ENCODE measurements at regions not wholly inside any gene's neighbourhood (a gene's known extent, or its start where the extent isn't known, plus 50 kb on each side); places are given as distances from the start of the nearest gene placed in this dataset.

DNA sequence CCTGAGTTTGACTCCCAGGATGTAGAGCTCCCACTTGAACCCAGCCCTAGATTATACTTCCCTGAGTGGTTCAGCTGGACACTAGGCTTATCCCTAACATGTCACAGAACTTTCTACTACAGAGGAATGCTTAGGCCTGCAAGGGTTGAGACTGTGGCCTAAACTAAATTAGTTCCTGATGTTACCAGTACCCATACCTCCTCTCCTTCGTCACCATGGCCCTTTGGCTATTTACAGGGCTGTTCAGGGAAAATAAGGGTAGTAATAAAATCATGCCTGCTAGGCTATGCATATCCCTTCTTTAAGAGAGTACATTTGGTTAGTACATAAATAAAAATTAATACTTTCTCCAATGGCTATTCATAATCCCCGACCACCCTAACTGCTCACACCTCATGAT lies 356.4 kb upstream of the RASGRP1 start:
- Histone ChIP-seq H3K36me3 (replicated peaks) (no peaks in the 10 kb centered on the region), H3K27me3 (replicated peaks) (no peaks in the 10 kb centered on the region), H3K27ac (no peak overlapping the region), H3K4me3 (ENCODE audit: low read depth, low read length) (no peak overlapping the region)
- TF ChIP-seq, protein P1, sequence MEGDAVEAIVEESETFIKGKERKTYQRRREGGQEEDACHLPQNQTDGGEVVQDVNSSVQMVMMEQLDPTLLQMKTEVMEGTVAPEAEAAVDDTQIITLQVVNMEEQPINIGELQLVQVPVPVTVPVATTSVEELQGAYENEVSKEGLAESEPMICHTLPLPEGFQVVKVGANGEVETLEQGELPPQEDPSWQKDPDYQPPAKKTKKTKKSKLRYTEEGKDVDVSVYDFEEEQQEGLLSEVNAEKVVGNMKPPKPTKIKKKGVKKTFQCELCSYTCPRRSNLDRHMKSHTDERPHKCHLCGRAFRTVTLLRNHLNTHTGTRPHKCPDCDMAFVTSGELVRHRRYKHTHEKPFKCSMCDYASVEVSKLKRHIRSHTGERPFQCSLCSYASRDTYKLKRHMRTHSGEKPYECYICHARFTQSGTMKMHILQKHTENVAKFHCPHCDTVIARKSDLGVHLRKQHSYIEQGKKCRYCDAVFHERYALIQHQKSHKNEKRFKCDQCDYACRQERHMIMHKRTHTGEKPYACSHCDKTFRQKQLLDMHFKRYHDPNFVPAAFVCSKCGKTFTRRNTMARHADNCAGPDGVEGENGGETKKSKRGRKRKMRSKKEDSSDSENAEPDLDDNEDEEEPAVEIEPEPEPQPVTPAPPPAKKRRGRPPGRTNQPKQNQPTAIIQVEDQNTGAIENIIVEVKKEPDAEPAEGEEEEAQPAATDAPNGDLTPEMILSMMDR (IDR thresholded peaks at IDR 0.05; ENCODE audit: low read depth, low read length, missing control alignments): no peak
- in situ Hi-C loops (cut with HindIII; ENCODE audit: low pct_ligation_motif_present, low sequenced_read_pairs): no loop called here
- DNase-seq: no peak

DNA sequence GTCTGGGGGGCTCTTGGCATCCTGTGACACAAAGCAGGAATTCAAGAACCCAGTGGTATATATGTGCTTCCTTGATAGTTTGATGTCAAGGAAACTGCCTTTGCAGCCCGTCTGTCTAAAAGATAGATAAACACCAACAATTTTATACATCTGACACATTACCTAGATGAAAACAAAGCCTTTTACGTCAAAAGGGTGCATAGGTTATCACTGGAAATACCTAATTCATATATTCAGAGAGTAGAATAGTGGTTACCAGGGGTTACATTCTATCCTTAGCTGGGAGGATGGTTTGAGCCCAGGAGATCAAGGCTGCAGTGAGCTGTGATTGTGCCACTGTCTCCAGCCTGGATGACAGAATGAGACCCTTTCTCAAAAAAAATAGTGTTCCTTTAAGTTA lies 356.9 kb upstream of the RASGRP1 start:
- H3K36me3 ChIP-seq (replicated peaks): no peaks in the 10 kb centered on the region
- H3K27me3 ChIP-seq (replicated peaks): no peaks in the 10 kb centered on the region
- H3K27ac ChIP-seq: no peak overlapping the region
- in situ Hi-C loops (cut with HindIII; ENCODE audit: low pct_ligation_motif_present, low sequenced_read_pairs): no loop called here
- H3K4me3 ChIP-seq (ENCODE audit: low read depth, low read length): no peak overlapping the region
- no peak for DNase-seq
- TF ChIP-seq, protein P1 (IDR thresholded peaks at IDR 0.05; ENCODE audit: low read depth, low read length, missing control alignments): no peak

DNA sequence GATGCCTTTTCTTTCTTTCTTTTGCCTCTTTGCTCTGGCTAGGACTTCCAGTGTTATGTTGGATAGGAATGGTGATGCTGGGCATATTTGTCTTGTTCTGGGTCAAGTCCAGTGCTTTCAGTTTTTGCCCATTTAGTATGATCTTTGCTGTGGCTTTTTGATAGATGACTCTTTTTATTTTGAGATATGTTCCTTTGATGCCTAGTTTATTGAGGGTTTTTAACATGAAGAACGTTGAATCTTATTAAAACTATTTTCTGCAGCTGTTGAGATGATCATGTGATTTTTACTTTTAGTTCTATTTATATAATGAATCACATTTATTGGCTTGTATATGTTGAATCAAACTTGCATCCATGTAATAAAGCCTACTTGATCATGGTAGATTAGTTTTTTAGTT lies 363.8 kb upstream of the RASGRP1 start:
- Histone ChIP-seq H3K4me3 (ENCODE audit: low read depth, low read length) (no peak overlapping the region), H3K27ac (no peak overlapping the region), H3K36me3 (replicated peaks) (no peaks in the 10 kb centered on the region), H3K27me3 (replicated peaks) (no peaks in the 10 kb centered on the region)
- in situ Hi-C loops (cut with HindIII; ENCODE audit: low pct_ligation_motif_present, low sequenced_read_pairs): no loop called here
- DNase-seq: no peak
- TF ChIP-seq, protein P1 (IDR thresholded peaks at IDR 0.05; ENCODE audit: low read depth, low read length, missing control alignments): no peak

DNA sequence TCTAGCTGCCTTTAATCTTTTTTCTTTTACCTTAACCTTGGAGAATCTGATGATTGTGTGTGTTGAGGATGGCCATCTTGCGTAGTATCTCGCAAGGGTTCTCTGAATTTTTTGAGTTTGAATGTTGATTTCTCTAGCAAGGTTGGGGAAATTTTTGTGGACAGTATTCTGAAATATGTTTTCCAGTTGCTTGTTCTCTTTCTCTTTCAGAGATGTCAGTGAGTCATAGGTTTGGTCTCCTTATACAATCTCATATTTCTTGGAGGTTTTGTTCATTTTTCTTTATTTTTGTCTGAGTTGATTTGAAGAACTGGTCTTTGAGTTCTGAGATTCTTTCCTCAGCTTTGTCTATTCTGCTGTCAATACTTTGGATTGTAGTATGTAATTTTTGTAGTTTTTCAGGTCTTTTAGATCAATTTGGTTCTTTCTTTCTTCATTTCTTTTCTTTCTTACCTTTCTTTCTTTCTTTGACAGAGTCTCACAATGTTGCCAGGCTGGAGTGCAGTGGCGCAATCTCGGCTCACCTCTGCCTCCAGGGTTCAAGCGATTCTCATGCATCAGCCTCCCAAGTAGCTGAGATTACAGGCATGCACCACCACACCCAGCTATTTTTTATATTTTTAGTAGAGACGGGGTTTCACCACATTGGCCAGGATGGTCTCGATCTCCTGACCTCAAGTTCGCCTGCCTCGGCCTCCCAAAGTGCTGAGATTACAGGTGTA lies 366.4 kb upstream of the RASGRP1 start:
- Histone ChIP-seq H3K4me3 (ENCODE audit: low read depth, low read length) (no peak overlapping the region), H3K27me3 (replicated peaks) (no peaks in the 10 kb centered on the region), H3K27ac (no peak overlapping the region), H3K36me3 (replicated peaks) (no peaks in the 10 kb centered on the region)
- TF ChIP-seq, protein P1 (IDR thresholded peaks at IDR 0.05; ENCODE audit: low read depth, low read length, missing control alignments): no peak
- in situ Hi-C loops (cut with HindIII; ENCODE audit: low pct_ligation_motif_present, low sequenced_read_pairs): no loop called here
- DNase-seq: no peak

DNA sequence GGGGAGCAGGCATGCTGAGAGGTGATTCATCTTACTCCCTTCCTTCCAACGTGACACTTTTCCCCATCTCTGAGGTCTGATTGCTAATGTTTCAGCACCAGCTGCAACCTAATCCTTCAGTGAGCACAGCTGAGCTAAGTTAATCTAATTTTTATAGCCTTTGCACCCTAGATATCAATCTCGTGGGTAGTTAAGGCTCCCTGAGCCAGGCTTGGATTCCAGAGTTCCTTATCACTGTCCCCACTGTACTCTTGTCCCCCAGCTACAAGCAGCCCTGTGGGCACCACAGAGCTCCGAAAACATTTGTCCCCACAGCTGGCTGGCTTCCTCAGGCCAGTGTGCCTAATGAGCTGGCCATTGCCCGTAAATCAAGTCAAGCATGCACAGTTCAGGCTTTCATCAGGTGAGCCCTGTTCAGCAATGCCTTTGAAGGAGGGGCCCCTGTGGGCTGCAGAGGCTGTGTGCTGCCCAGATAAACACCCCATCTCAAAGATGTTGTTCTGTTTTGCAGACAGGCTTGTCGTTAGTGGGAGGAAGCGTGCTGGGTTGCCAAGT lies 376.9 kb upstream of the RASGRP1 start:
- in situ Hi-C loops (cut with HindIII; ENCODE audit: low pct_ligation_motif_present, low sequenced_read_pairs): no loop called here
- Histone ChIP-seq H3K27ac (no peak overlapping the region), H3K27me3 (replicated peaks) (no peaks in the 10 kb centered on the region), H3K36me3 (replicated peaks) (no peaks in the 10 kb centered on the region), H3K4me3 (ENCODE audit: low read depth, low read length) (no peak overlapping the region)
- TF ChIP-seq, protein P1 (IDR thresholded peaks at IDR 0.05; ENCODE audit: low read depth, low read length, missing control alignments): no peak
- peak; percentile 33 for DNase-seq

DNA sequence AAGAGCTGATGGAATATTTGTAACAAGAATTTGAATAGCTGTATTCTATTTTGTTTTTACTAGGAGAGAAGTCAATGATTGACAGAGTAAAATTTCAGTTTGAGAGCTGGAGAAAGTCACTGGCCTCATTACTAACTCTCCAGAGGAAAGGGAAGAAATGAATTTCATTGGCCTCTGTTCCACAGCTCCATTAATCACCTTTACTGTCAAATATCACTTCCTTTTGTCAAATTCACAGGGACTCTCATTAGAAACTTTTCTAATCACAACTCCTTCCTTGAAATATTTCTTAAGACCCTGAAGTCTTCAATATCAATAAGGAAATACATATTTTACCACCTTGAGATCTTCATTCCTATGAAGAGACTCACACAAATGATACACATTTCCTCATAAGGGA lies 379.9 kb upstream of the RASGRP1 start:
- H3K27ac ChIP-seq: no peak overlapping the region
- DNase-seq: no peak
- no peak overlapping the region for H3K4me3 ChIP-seq (ENCODE audit: low read depth, low read length)
- TF ChIP-seq, protein P1 (IDR thresholded peaks at IDR 0.05; ENCODE audit: low read depth, low read length, missing control alignments): no peak
- in situ Hi-C loops (cut with HindIII; ENCODE audit: low pct_ligation_motif_present, low sequenced_read_pairs): no loop called here
- H3K36me3 ChIP-seq (replicated peaks): no peaks in the 10 kb centered on the region
- H3K27me3 ChIP-seq (replicated peaks): no peaks in the 10 kb centered on the region

All from brain microvascular endothelial cell (primary cell).